Osteoblast (primary cell): ENCODE measurements at regions not wholly inside any gene's neighbourhood (a gene's known extent, or its start where the extent isn't known, plus 50 kb on each side); places are given as distances from the start of the nearest gene placed in this dataset.

ENCODE experiments used
- DNase-seq: peaks from one replicate; pipeline ENCODE4 v3.0.0; 2011; ENCODE audit warnings: low spot score, mixed read lengths; ENCODE audit not compliant: insufficient read length; ENCODE audit errors: missing footprints
- H2AFZ ChIP-seq: 2 replicates; pipeline ENCODE4 v1.6.0; 2011; ENCODE audit warnings: mild to moderate bottlenecking, low read length
- H3K27ac ChIP-seq: 2 replicates; pipeline ENCODE4 v1.5.1; 2011; ENCODE audit warnings: mild to moderate bottlenecking, low read depth, low read length, moderate library complexity
- H3K27me3 ChIP-seq: 2 replicates; pipeline ENCODE4 v1.6.0; 2012; ENCODE audit warnings: mild to moderate bottlenecking, control low read depth, inconsistent platforms, low read length, moderate library complexity; ENCODE audit not compliant: insufficient read depth
- H3K36me3 ChIP-seq: 2 replicates; pipeline ENCODE4 v1.5.1; 2011; ENCODE audit warnings: mild to moderate bottlenecking, low read length, control low read depth, moderate library complexity; ENCODE audit not compliant: insufficient read depth
- H3K4me1 ChIP-seq: 2 replicates; pipeline ENCODE4 v1.5.1; 2011; ENCODE audit warnings: mild to moderate bottlenecking, low read length, control low read depth, moderate library complexity; ENCODE audit not compliant: insufficient read depth
- H3K4me2 ChIP-seq: 2 replicates; pipeline ENCODE4 v1.6.0; 2011; ENCODE audit warnings: mild to moderate bottlenecking, low read length; ENCODE audit not compliant: insufficient read depth
- H3K4me3 ChIP-seq: fragments of 200-600 bp; sonication (generic); 3 replicates; pipeline ENCODE4 v1.5.1; 2012; ENCODE audit warnings: mild to moderate bottlenecking, low read length, inconsistent platforms; ENCODE audit not compliant: insufficient read depth
- H3K79me2 ChIP-seq: 2 replicates; pipeline ENCODE4 v1.6.0; 2012; ENCODE audit warnings: mild to moderate bottlenecking, low read length, control low read depth, inconsistent platforms; ENCODE audit not compliant: insufficient read depth
- H3K9me3 ChIP-seq: 2 replicates; pipeline ENCODE4 v1.5.1; 2011; ENCODE audit warnings: low read depth, low read length, control low read depth
- H4K20me1 ChIP-seq: 2 replicates; pipeline ENCODE4 v1.6.0; 2012; ENCODE audit warnings: mild to moderate bottlenecking, low read length, control low read depth; ENCODE audit not compliant: insufficient read depth
- CTCF ChIP-seq: IDR thresholded peaks from 2 replicates; pipeline ENCODE4 v1.5.1; 2011; ENCODE audit warnings: mild to moderate bottlenecking, low read depth, low read length, moderate library complexity; ENCODE audit errors: extremely low read depth

GRCh38 chr10:123562811-123563580 is 103.2 kb upstream of the GPR26 start:
- no peaks in the 10 kb centered on the region for H3K9me3 ChIP-seq
- H3K36me3 ChIP-seq = no peaks in the 10 kb centered on the region

DNA sequence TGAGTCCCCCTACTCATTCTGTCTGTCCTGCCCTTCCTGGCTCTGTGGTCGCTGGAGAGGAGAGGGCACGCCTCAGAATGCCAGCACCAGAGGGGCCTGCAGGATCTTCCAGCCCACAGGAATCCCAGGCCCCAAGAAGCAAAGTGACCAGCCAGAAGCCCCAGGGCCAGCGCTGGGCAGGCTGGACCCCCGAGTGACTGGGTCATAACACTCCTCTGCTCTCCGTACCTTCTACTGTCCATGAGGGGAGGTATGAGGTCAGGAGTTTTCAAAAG is 102.6 kb upstream of the GPR26 start:
- DNase-seq = no peak
- H3K27ac ChIP-seq = no peak overlapping the region
- no peak overlapping the region for H3K4me3 ChIP-seq
- no peaks in the 10 kb centered on the region for H3K36me3 ChIP-seq
- H3K27me3 ChIP-seq = no peaks in the 10 kb centered on the region
- H4K20me1 ChIP-seq = no peaks in the 10 kb centered on the region
- no peaks in the 10 kb centered on the region for H3K4me1 ChIP-seq
- H3K9me3 ChIP-seq = no peaks in the 10 kb centered on the region
- no peaks in the 10 kb centered on the region for H3K79me2 ChIP-seq
- no peak for TF ChIP-seq CTCF
- no peak overlapping the region for H3K4me2 ChIP-seq
- no peak overlapping the region for H2AFZ ChIP-seq

More at GRCh38 chr10:123562811-123563580, 103.2 kb upstream of the GPR26 start:
- no peaks in the 10 kb centered on the region for H3K27me3 ChIP-seq
- no peak for TF ChIP-seq CTCF
- H3K4me1 ChIP-seq = no peaks in the 10 kb centered on the region
- H3K4me3 ChIP-seq = no peak overlapping the region
- no peak overlapping the region for H2AFZ ChIP-seq
- DNase-seq = no peak
- H4K20me1 ChIP-seq = no peaks in the 10 kb centered on the region
- no peak overlapping the region for H3K4me2 ChIP-seq
- H3K27ac ChIP-seq = no peak overlapping the region
- no peaks in the 10 kb centered on the region for H3K79me2 ChIP-seq

- Histone ChIP-seq H4K20me1 (no peaks in the 10 kb centered on the region), H3K4me2 (no peak overlapping the region), H3K79me2 (no peaks in the 10 kb centered on the region), H3K9me3 (no peaks in the 10 kb centered on the region), H3K4me3 (no peak overlapping the region), H2AFZ (no peak overlapping the region), H3K27ac (no peak overlapping the region), H3K27me3 (no peaks in the 10 kb centered on the region), H3K4me1 (no peaks in the 10 kb centered on the region), H3K36me3 (no peaks in the 10 kb centered on the region)
- DNase-seq = no peak
- no peak for TF ChIP-seq CTCF
Observed at GRCh38 chr10:123563994-123564393, 102.2 kb upstream of the GPR26 start.

- no peak overlapping the region for H3K4me3 ChIP-seq
- H3K36me3 ChIP-seq = no peaks in the 10 kb centered on the region
- H3K79me2 ChIP-seq = no peaks in the 10 kb centered on the region
- H3K27me3 ChIP-seq = no peaks in the 10 kb centered on the region
- no peaks in the 10 kb centered on the region for H3K4me1 ChIP-seq
- H3K4me2 ChIP-seq = no peak overlapping the region
- DNase-seq = no peak
- no peak overlapping the region for H3K27ac ChIP-seq
- no peaks in the 10 kb centered on the region for H4K20me1 ChIP-seq
- TF ChIP-seq CTCF = no peak
- H3K9me3 ChIP-seq = no peaks in the 10 kb centered on the region
- H2AFZ ChIP-seq = no peak overlapping the region
Observed at GRCh38 chr10:123564631-123565030, 101.5 kb upstream of the GPR26 start.
